SK-N-SH (cell line): ENCODE measurements at regions not wholly inside any gene's neighbourhood (a gene's known extent, or its start where the extent isn't known, plus 50 kb on each side); places are given as distances from the start of the nearest gene placed in this dataset.
A peak's percentile ranks its signal among the peaks of the same experiment; 100 is the strongest.

Source experiments
- CTCF ChIA-PET: fragments of 300-600, 350-600 bp; formaldehyde crosslinking; extraction: SDS; loops from one replicate; lab custom pipeline; 2021; lab: Yijun Ruan, JAX
- POLR2A ChIA-PET: fragments of 350-600 bp; sonication (Branson Sonifier 250); formaldehyde crosslinking; extraction: SDS; loops from one replicate; lab custom pipeline; 2020; ENCODE audit warnings: antibody characterized with exemption, inconsistent platforms; lab: Yijun Ruan, JAX
- DNase-seq: peaks from one replicate; pipeline ENCODE4 v3.0.0; 2012
- H2AFZ ChIP-seq: fragments of 200-600 bp; sonication (generic); 2 replicates; pipeline ENCODE4 v1.8.1; 2016; ENCODE audit warnings: antibody characterized with exemption, mild to moderate bottlenecking, low read depth
- H3F3A ChIP-seq: fragments of 200-600 bp; sonication (generic); replicated peaks from 2 replicates; pipeline ENCODE3; 2016; ENCODE audit warnings: antibody characterized with exemption, mild to moderate bottlenecking; ENCODE audit not compliant: insufficient read depth
- H3K27ac ChIP-seq, 2 experiments: fragments of 200-500 bp in 1 of 2; fragments of 200-600 bp in 1 of 2; sonication (Bioruptor generic) in 1 of 2; sonication (generic), shearing (Covaris generic) in 1 of 2; 2 replicates each; pipeline versions ENCODE4 v1.5.1 to v1.6.1; 2014 to 2016; ENCODE audit warnings: low read depth in 2 of 2, inconsistent platforms in 1 of 2, low read length in 1 of 2, mild to moderate bottlenecking in 1 of 2, mixed read lengths in 1 of 2
- H3K27me3 ChIP-seq: fragments of 200-600 bp; sonication (generic), shearing (Covaris generic); 2 replicates; pipeline ENCODE4 v1.6.1; 2016; ENCODE audit warnings: mixed run types; ENCODE audit not compliant: insufficient read depth
- H3K36me3 ChIP-seq, 2 experiments: fragments of 200-500 bp in 1 of 2; fragments of 200-600 bp in 1 of 2; sonication (Bioruptor generic) in 1 of 2; sonication (generic) in 1 of 2; replicated peaks in 1 of 2; 2 replicates each; pipeline versions ENCODE3 to v1.5.1; 2014 to 2016; ENCODE audit warnings: low read length in 1 of 2, mild to moderate bottlenecking in 1 of 2; ENCODE audit not compliant: insufficient read depth in 2 of 2, control insufficient read depth in 1 of 2
- H3K4me1 ChIP-seq, 2 experiments: fragments of 200-500 bp in 1 of 2; fragments of 200-600 bp in 1 of 2; sonication (Bioruptor generic) in 1 of 2; sonication (generic), shearing (Covaris generic) in 1 of 2; 2 replicates each; pipeline versions ENCODE4 v1.5.1 to v1.6.1; 2014 to 2016; ENCODE audit warnings: low read depth in 1 of 2, low read length in 1 of 2, mixed run types in 1 of 2; ENCODE audit not compliant: insufficient read depth in 2 of 2, control insufficient read depth in 1 of 2
- H3K4me2 ChIP-seq: fragments of 200-600 bp; sonication (generic), shearing (Covaris generic); 2 replicates; pipeline ENCODE4 v1.6.1; 2017; ENCODE audit warnings: mixed run types
- H3K4me3 ChIP-seq, 2 experiments: fragments of 200-500 bp in 1 of 2; fragments of 200-600 bp in 1 of 2; sonication (Bioruptor generic) in 1 of 2; sonication (generic), shearing (Covaris generic) in 1 of 2; 2 replicates each; pipeline versions ENCODE4 v1.5.1 to v1.8.1; 2014 to 2016; ENCODE audit warnings: low read depth in 2 of 2, inconsistent platforms in 1 of 2, low read length in 1 of 2, mild to moderate bottlenecking in 1 of 2, mixed read lengths in 1 of 2, moderate library complexity in 1 of 2
- H3K79me2 ChIP-seq: fragments of 200-600 bp; sonication (generic); 2 replicates; pipeline ENCODE4 v1.8.1; 2017; ENCODE audit warnings: mild to moderate bottlenecking; ENCODE audit not compliant: insufficient read depth
- H3K9ac ChIP-seq: fragments of 200-600 bp; sonication (generic); 2 replicates; pipeline ENCODE4 v1.6.1; 2017; ENCODE audit warnings: mixed run types
- H3K9me2 ChIP-seq: fragments of 200-600 bp; sonication (generic); 2 replicates; pipeline ENCODE4 v1.6.1; 2017; ENCODE audit warnings: mixed run types
- H3K9me3 ChIP-seq: fragments of 200-600 bp; sonication (generic); 2 replicates; pipeline ENCODE4 v1.6.1; 2017; ENCODE audit warnings: mixed run types, mild to moderate bottlenecking, moderate library complexity
- H4K20me1 ChIP-seq: fragments of 200-600 bp; sonication (generic); 2 replicates; pipeline ENCODE4 v1.6.1; 2017; ENCODE audit warnings: mild to moderate bottlenecking, mixed run types; ENCODE audit not compliant: insufficient read depth
- CHD2 ChIP-seq: fragments of 150-350 bp; IDR thresholded peaks from 2 replicates; pipeline ENCODE4 v1.6.1; 2018; ENCODE audit warnings: low read length; ENCODE audit not compliant: partially characterized antibody
- ELF1 ChIP-seq: IDR thresholded peaks from 2 replicates; pipeline ENCODE4 v1.4.0; 2012
- FOSL2 ChIP-seq: IDR thresholded peaks from 2 replicates; pipeline ENCODE4 v1.4.0; 2012; ENCODE audit warnings: low read depth, mild to moderate bottlenecking, moderate library complexity, borderline replicate concordance
- FOXJ3 ChIP-seq: sonication (generic); formaldehyde crosslinking; IDR thresholded peaks from 2 replicates; pipeline ENCODE4 v1.5.1; 2020; ENCODE audit warnings: mild to moderate bottlenecking, missing genetic modification reagents
- GATA2 ChIP-seq: sonication (generic); formaldehyde crosslinking; IDR thresholded peaks from 2 replicates; pipeline ENCODE4 v1.5.0; 2020; ENCODE audit warnings: mild to moderate bottlenecking, missing genetic modification reagents
- PBX3 ChIP-seq: IDR thresholded peaks from 2 replicates; pipeline ENCODE4; 2012
- POLR2AphosphoS5 ChIP-seq: IDR thresholded peaks from 2 replicates; pipeline ENCODE4 v1.6.1; 2012; ENCODE audit warnings: low read depth, low read length
- RAD21 ChIP-seq: IDR thresholded peaks from 2 replicates; pipeline ENCODE4 v1.6.1; 2012; ENCODE audit warnings: mild to moderate bottlenecking, low read length
- REST ChIP-seq: IDR thresholded peaks from 2 replicates; pipeline ENCODE4 v1.6.1; 2012; ENCODE audit warnings: mild to moderate bottlenecking, low read depth, low read length, moderate library complexity
- RXRA ChIP-seq: IDR thresholded peaks from 2 replicates; pipeline ENCODE4 v1.4.0; 2012; ENCODE audit warnings: low read depth, mild to moderate bottlenecking, borderline replicate concordance
- SMC3 ChIP-seq: IDR thresholded peaks from 2 replicates; pipeline ENCODE4 v1.6.1; 2012; ENCODE audit warnings: low read depth, low read length, improper control_type of control experiment
- TCF12 ChIP-seq: IDR thresholded peaks from 2 replicates; pipeline ENCODE4 v1.4.0; 2012
- WGBS: methylation state at CpG from one replicate; pipeline ENCODE4 v1.1.6; 2017; ENCODE audit warnings: low lambda C conversion rate; 5-methylcytosine and 5-hydroxymethylcytosine counted together
- TF ChIP-seq, protein P1 (sequence below): fragments of 200-600 bp; sonication (generic); IDR thresholded peaks from 2 replicates; pipeline ENCODE4 v1.6.1; 2017; ENCODE audit warnings: antibody characterized with exemption, mild to moderate bottlenecking, moderate library complexity

DNA sequence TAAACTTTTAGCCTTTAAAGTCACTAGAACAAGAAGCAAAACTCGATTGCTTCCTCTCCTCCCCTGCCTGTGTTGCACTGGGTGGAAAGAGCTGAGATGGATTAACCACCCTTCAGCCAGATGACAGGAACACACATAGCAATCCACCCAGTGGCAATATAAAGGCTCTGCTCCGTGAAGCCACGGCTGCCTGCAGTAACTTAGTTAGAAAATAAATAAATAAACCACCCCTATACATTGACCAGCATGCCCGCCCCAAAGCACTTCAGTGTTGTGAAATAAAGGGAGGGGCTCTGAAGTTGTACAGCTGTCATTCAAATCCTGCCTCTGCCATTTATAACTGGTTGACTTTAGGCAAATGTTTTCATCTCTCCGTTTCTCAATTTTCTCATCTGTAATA, 217.1 kb upstream of the LDB2 start:
- H3K79me2 ChIP-seq = no peaks in the 10 kb centered on the region
- TF ChIP-seq PBX3 (no peak), CHD2 (no peak)
- TF ChIP-seq, all 33 proteins: peak for 0
- H4K20me1 ChIP-seq = no peaks in the 10 kb centered on the region
- WGBS = 51% methylated on average over 5 of the region's 5 CpGs
- ChIA-PET CTCF (no interaction called here), POLR2A (no interaction called here)
- peaks cover 0 to 5% of the 10 kb centered on the region in 2 experiments for H3K36me3 ChIP-seq
- H3K4me1 ChIP-seq = no peaks in the 10 kb centered on the region; a peak in 1 of 4 replicates
- no peak overlapping the region for H2AFZ ChIP-seq
- H3K27ac ChIP-seq = no peak overlapping the region
- H3K4me3 ChIP-seq = no peak overlapping the region
- 0 out of 2 replicates have a peak, but pooled peaks cover 6% of the 10 kb centered on the region for H3K9me3 ChIP-seq
- H3K4me2 ChIP-seq = no peak overlapping the region
- H3K9ac ChIP-seq = no peak overlapping the region
- H3F3A ChIP-seq = peaks cover 4% of the 10 kb centered on the region
- no peak for DNase-seq
- no peaks in the 10 kb centered on the region for H3K9me2 ChIP-seq
- no peaks in the 10 kb centered on the region for H3K27me3 ChIP-seq

DNA sequence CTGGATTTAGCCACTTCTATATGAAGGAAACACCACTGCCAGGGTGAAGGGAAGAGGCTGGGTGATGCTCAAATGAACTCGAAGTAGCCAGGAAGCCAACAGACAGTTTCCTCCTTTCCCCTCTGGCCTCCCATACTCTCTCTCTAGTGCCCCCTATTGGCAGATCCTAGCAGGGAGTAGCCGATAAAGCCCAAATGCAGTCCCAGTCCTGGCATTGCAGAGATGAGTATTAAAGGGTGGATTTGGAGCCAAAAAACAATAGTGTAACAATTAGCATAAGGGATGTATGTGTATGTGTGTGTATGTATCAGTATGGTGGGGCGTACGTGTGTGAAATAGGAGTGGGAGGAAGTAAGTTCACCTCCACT, 213.8 kb upstream of the LDB2 start:
- Histone ChIP-seq H4K20me1 (no peaks in the 10 kb centered on the region), H3K4me1 (no peaks in the 10 kb centered on the region; a peak in 1 of 4 replicates), H3K79me2 (no peaks in the 10 kb centered on the region), H3K9me2 (no peaks in the 10 kb centered on the region), H3F3A (no peaks in the 10 kb centered on the region), H3K27me3 (no peaks in the 10 kb centered on the region), H3K36me3 (no peaks in the 10 kb centered on the region), H3K9ac (no peak overlapping the region), H2AFZ (no peak overlapping the region), H3K4me2 (no peak overlapping the region), H3K27ac (no peak overlapping the region), H3K4me3 (peak overlapping the region in 1 of 2 experiments; percentile 35; a peak in 1 of 4 replicates), H3K9me3 (no peaks in the 10 kb centered on the region)
- ChIA-PET POLR2A (no interaction called here), CTCF (interaction anchor here (0.6 to 1.0 kb wide), 3 partner anchors 13 to 211 kb away, joined by 3 to 5 read pairs (median 3); no protein-coding TSS in a partner anchor)
- 73% methylated on average over 4 of the region's 4 CpGs for WGBS
- TF ChIP-seq ELF1 = no peak
- TF ChIP-seq TCF12 = no peak
- peak; percentile 47 for TF ChIP-seq RAD21
- no peak for TF ChIP-seq FOSL2
- TF ChIP-seq SMC3 = peak; percentile 32
- TF ChIP-seq, protein P1, sequence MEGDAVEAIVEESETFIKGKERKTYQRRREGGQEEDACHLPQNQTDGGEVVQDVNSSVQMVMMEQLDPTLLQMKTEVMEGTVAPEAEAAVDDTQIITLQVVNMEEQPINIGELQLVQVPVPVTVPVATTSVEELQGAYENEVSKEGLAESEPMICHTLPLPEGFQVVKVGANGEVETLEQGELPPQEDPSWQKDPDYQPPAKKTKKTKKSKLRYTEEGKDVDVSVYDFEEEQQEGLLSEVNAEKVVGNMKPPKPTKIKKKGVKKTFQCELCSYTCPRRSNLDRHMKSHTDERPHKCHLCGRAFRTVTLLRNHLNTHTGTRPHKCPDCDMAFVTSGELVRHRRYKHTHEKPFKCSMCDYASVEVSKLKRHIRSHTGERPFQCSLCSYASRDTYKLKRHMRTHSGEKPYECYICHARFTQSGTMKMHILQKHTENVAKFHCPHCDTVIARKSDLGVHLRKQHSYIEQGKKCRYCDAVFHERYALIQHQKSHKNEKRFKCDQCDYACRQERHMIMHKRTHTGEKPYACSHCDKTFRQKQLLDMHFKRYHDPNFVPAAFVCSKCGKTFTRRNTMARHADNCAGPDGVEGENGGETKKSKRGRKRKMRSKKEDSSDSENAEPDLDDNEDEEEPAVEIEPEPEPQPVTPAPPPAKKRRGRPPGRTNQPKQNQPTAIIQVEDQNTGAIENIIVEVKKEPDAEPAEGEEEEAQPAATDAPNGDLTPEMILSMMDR = peak; percentile 54
- no peak for TF ChIP-seq FOXJ3 (CRISPR knock-in tag)
- no peak for TF ChIP-seq POLR2AphosphoS5
- no peak for TF ChIP-seq REST
- no peak for TF ChIP-seq GATA2
- no peak for TF ChIP-seq RXRA
- DNase-seq = peak; percentile 20
